PC-9 (cell line): ENCODE measurements at regions not wholly inside any gene's neighbourhood (a gene's known extent, or its start where the extent isn't known, plus 50 kb on each side); places are given as distances from the start of the nearest gene placed in this dataset.

Source experiments
- EZH2 ChIP-seq: fragments of 200-600 bp; sonication (generic); IDR thresholded peaks from 2 replicates; pipeline ENCODE4 v1.8.0; 2017; ENCODE audit warnings: antibody characterized with exemption, low read depth
- TF ChIP-seq, protein P1 (sequence below): fragments of 200-600 bp; sonication (generic); conservative IDR thresholded peaks from 2 replicates; pipeline ENCODE4 v1.6.1; 2017; ENCODE audit warnings: mixed run types, antibody characterized with exemption, mild to moderate bottlenecking, moderate library complexity

DNA sequence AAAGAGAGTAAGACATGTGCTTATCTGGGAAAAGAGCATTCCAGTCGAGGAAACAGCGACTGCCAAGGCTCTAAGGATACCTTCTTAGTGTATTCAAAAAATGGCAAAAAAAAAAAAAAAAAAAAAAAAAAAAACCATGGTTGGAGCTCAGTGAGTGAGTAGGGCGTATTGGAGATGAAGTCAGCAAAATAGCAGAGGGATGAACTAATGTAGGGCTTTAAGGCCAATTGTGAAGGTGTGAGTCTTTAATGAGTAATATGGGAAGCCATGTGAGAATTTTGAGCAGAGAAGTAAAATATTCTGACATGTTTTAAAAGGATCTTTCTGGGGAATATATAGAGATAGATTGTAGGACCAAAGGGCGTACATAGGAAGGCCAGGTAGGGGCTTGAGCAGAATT is 498.6 kb upstream of the ISX start:
- TF ChIP-seq, protein P1, sequence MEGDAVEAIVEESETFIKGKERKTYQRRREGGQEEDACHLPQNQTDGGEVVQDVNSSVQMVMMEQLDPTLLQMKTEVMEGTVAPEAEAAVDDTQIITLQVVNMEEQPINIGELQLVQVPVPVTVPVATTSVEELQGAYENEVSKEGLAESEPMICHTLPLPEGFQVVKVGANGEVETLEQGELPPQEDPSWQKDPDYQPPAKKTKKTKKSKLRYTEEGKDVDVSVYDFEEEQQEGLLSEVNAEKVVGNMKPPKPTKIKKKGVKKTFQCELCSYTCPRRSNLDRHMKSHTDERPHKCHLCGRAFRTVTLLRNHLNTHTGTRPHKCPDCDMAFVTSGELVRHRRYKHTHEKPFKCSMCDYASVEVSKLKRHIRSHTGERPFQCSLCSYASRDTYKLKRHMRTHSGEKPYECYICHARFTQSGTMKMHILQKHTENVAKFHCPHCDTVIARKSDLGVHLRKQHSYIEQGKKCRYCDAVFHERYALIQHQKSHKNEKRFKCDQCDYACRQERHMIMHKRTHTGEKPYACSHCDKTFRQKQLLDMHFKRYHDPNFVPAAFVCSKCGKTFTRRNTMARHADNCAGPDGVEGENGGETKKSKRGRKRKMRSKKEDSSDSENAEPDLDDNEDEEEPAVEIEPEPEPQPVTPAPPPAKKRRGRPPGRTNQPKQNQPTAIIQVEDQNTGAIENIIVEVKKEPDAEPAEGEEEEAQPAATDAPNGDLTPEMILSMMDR, result no peak
- no peak for TF ChIP-seq EZH2
